IPS-15b (cell line): ENCODE measurements at regions not wholly inside any gene's neighbourhood (a gene's known extent, or its start where the extent isn't known, plus 50 kb on each side); places are given as distances from the start of the nearest gene placed in this dataset.
"Not testable (repeated sequence)": the region's sequence is repeated elsewhere in the genome, so short reads cannot be mapped to it uniquely, and the experiment has no call there.

Experiments
- H3K27me3 ChIP-seq: one replicate; pipeline ENCODE4 v1.6.1; 2013; ENCODE audit warnings: low read length; ENCODE audit not compliant: control insufficient read depth, insufficient read depth
- H3K36me3 ChIP-seq: one replicate; pipeline ENCODE4 v1.6.1; 2013; ENCODE audit warnings: low read length; ENCODE audit not compliant: control insufficient read depth, insufficient read depth
- H3K4me1 ChIP-seq: one replicate; pipeline ENCODE4 v1.6.1; 2013; ENCODE audit warnings: mild to moderate bottlenecking, low read length; ENCODE audit not compliant: control insufficient read depth, insufficient read depth
- H3K4me3 ChIP-seq: one replicate; pipeline ENCODE4 v1.5.1; 2013; ENCODE audit warnings: low read depth, low read length
- H3K9ac ChIP-seq: one replicate; pipeline ENCODE4 v1.6.1; 2013; ENCODE audit warnings: low read depth, mild to moderate bottlenecking, low read length
- H3K9me3 ChIP-seq: one replicate; pipeline ENCODE4 v1.6.1; 2013; ENCODE audit warnings: mild to moderate bottlenecking, low read length; ENCODE audit not compliant: control insufficient read depth, insufficient read depth

DNA sequence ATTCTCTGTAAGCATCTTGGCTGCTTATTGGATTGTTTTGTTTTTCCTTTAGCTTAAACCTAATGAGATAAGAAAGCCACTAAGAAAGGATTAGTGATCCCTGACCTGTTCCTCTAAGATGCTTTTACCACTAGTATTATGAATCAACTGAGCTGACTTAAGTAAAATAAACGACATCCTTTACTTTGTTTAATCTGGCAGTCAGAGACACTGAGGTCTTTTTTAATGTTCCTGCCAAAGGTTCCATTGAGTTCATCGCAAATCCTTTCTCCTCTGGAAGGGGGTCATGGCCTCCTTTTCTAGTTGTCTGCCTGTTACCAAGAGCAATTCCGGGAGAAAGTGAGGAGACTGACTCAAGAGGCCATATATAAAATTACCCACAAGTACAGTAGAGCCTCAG lies 1038.3 kb upstream of the SLIT2 start:
- H3K9ac ChIP-seq = no peak overlapping the region
- no peaks in the 10 kb centered on the region for H3K27me3 ChIP-seq
- no peaks in the 10 kb centered on the region for H3K4me1 ChIP-seq
- H3K9me3 ChIP-seq = no peaks in the 10 kb centered on the region
- H3K36me3 ChIP-seq = no peaks in the 10 kb centered on the region
- H3K4me3 ChIP-seq = no peak overlapping the region

DNA sequence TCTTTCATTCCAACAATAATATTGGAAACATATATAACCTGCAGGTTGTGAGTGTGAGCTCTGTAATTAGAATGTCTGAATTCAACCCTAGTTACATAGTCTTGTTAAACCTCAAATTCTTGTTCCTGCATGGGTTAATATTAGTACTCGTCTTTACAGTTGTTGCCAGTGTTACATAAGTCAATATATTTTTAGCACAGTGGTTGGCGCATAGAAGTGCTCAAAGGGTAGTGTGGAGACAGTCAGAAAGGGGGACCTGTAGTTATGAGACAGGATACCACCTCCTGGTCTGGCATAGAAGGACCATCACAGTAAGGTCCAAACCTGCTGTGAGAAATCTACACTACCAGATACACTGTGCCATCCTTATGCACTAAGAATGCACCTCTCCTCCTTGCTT lies 1045.9 kb upstream of the SLIT2 start:
- no peaks in the 10 kb centered on the region for H3K9me3 ChIP-seq
- H3K9ac ChIP-seq = no peak overlapping the region

DNA sequence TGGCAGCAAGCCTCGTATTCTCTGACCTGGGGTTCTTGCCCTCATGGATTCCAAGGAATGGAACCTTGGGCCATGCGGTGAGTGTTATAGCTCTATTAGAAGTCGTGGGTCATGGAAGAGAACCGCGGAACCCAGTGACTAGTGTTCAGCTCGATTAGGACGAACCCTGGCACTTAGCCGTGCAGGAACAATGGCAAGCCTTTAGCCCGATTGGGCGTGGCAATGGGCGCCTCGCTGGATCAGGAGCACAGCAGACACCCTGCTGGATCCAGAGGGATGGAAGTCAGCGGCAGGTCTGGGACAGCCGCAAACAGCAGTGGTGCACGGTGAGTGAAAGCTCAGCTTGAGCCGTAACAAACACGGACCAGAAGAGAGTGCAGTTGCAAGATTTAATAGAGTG lies 1053.9 kb upstream of the SLIT2 start:
- not testable (repeated sequence) for H3K9ac ChIP-seq, H3K9me3 ChIP-seq, H3K4me3 ChIP-seq, H3K36me3 ChIP-seq, H3K27me3 ChIP-seq
- H3K4me1 ChIP-seq = peaks cover 10% of the 10 kb centered on the region

More for the DNA sequence above, 1045.9 kb upstream of the SLIT2 start:
- Histone ChIP-seq H3K4me1 (no peaks in the 10 kb centered on the region), H3K27me3 (no peaks in the 10 kb centered on the region), H3K4me3 (no peak overlapping the region), H3K36me3 (no peaks in the 10 kb centered on the region)

DNA sequence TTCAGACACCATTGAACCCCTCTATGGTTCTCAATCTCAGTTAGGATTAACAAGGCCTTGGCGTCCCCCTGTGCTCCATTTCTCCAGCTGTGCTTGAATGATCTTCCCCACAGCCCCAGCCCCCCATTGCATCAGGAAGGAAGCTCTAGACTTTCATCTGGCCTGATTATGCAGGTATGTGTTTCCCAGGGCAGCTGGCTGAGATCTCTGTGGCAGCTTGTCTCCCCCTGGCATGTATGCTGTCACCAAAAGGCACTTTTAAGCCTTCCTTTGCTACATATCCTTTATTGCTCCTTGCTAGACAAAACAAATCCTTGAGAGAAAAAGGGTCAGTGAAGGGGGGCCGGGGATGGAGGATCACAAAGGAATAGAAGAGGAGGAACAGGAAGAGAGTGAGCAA lies 1056.0 kb upstream of the SLIT2 start:
- H3K9me3 ChIP-seq = peaks cover 4% of the 10 kb centered on the region
- no peaks in the 10 kb centered on the region for H3K27me3 ChIP-seq
- H3K4me1 ChIP-seq = peaks cover 10% of the 10 kb centered on the region
- peak overlapping the region; percentile 9 for H3K4me3 ChIP-seq
- H3K9ac ChIP-seq = no peak overlapping the region
- no peaks in the 10 kb centered on the region for H3K36me3 ChIP-seq

DNA sequence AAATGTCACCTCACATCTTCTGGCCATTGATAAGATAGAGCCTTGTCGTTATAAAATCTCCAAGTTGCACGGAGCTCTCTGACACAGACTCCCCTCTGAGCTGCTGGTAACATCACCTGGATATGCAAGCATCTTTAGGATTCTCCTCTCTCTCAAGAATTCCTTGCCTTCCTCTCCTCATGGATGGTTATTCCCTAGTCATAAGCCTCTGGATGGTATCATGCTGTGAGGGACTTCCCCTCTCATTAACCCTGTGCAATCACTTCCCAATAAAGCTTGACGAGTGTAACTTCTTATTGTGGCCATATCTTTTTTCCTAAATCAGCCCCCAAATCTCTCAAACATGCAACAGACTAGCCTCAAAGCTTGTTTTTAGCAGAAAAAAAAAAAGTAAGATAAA lies 1057.0 kb upstream of the SLIT2 start:
- H3K36me3 ChIP-seq = no peaks in the 10 kb centered on the region
- H3K9me3 ChIP-seq = peaks cover 4% of the 10 kb centered on the region
- H3K4me3 ChIP-seq = no peak overlapping the region
- no peaks in the 10 kb centered on the region for H3K27me3 ChIP-seq
- no peak overlapping the region for H3K9ac ChIP-seq
- peaks cover 10% of the 10 kb centered on the region for H3K4me1 ChIP-seq

DNA sequence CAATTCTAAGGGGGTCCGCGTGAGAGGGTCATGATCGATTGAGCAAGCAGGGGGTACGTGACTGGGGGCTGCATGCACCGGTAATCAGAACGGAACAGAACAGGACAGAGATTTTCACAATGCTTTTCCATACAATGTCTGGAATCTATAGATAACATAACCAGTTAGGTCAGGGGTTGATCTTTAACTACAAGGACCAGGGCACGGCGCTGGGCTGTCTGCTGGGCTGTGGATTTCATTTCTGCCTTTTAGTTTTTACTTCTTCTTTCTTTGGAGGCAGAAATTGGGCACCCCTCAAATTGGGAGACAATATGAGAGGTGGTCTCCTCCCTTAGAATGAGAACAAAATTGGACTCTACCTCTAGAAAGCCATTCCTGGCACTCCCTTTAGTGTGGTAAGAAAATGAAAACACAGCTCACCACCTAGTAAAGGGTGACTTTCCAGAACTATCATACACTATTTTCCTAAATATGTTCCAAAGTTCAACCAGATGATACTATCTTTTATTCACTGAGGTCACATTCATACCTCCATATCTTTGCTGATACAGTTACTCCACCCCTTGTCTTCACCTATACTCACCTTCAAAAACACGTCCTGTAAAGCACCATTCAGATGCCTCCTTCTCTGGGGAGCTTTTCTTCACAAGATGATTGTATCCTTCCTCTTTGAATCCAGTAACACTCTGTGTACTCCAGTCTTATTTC lies 1058.3 kb upstream of the SLIT2 start:
- no peak overlapping the region for H3K9ac ChIP-seq
- H3K27me3 ChIP-seq = no peaks in the 10 kb centered on the region
- H3K9me3 ChIP-seq = peaks cover 4% of the 10 kb centered on the region
- no peaks in the 10 kb centered on the region for H3K36me3 ChIP-seq
- H3K4me3 ChIP-seq = no peak overlapping the region
- peaks cover 10% of the 10 kb centered on the region for H3K4me1 ChIP-seq

DNA sequence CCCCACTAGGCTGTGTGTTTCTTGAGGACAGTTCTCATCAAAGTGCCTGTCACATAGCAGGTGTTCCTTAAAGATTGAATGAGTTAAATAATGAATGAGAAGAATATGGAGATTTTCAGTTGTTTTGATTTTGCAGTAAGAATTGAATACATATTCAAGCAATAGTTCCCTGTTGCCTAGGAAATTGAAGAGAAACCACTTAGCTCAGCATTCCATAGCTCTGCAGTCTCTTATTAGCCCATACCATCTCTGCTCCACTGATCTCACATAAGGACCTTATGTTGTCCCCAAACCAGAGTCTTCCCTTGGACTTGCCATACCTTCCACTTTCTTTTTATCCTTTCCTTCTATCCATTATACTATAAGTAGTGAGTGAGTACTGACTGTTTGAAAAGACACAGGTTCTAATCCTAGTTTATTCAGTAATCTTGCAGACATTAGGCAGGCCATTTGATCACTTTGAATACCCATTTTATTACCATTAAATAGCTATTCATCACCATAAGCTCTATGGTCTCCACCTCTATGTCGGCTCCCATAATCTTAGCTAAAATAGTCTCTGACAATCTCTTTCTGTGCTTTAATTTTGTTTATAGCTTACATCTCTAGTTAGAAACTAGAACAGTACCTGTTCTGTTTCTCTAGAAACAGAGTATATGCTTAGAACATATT lies 1059.6 kb upstream of the SLIT2 start:
- Histone ChIP-seq H3K4me3 (no peak overlapping the region), H3K27me3 (no peaks in the 10 kb centered on the region), H3K9ac (no peak overlapping the region), H3K4me1 (peaks cover 10% of the 10 kb centered on the region), H3K9me3 (peaks cover 4% of the 10 kb centered on the region), H3K36me3 (no peaks in the 10 kb centered on the region)

DNA sequence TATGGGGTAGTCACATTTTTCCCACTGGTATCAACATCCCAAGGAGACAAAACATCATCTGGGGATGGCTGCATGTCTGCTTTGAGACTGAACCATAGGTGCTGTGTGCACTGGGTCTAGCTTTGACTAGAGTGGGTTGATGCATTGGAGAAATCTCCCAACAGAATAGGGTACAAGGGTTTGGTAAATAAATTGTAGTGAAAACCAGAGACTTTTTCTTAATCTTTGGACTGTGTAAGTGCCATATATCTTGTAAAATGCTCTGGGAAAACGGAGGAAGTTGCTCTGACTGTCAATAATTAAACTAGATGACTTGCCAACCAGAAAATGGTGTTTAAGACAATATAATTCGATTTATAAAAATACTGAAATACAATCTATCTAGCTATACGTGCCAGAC lies 1064.0 kb upstream of the SLIT2 start:
- no peaks in the 10 kb centered on the region for H3K36me3 ChIP-seq
- no peaks in the 10 kb centered on the region for H3K9me3 ChIP-seq
- no peak overlapping the region for H3K4me3 ChIP-seq
- H3K9ac ChIP-seq = no peak overlapping the region
- no peaks in the 10 kb centered on the region for H3K4me1 ChIP-seq
- H3K27me3 ChIP-seq = no peaks in the 10 kb centered on the region

DNA sequence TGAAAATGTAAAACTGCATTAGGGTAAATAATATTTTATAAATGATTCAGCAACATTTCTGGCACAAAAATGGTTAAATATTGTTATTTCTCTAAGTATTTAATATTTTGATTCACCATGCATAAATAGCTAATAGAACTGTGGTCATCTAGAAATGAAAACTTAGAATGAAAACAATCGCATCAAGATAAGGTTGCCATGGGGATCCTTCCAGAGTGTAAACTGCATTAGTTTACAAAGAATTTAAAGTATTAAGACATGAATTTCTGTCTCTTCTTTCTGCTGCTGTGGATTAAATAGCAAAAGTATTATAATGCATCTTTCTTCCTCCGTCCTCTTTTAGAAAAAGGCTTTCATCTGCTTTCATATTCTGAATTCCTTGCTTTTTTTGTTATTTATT lies 1064.6 kb upstream of the SLIT2 start:
- Histone ChIP-seq H3K4me3 (no peak overlapping the region), H3K36me3 (no peaks in the 10 kb centered on the region), H3K9ac (no peak overlapping the region), H3K9me3 (no peaks in the 10 kb centered on the region), H3K4me1 (no peaks in the 10 kb centered on the region), H3K27me3 (no peaks in the 10 kb centered on the region)

DNA sequence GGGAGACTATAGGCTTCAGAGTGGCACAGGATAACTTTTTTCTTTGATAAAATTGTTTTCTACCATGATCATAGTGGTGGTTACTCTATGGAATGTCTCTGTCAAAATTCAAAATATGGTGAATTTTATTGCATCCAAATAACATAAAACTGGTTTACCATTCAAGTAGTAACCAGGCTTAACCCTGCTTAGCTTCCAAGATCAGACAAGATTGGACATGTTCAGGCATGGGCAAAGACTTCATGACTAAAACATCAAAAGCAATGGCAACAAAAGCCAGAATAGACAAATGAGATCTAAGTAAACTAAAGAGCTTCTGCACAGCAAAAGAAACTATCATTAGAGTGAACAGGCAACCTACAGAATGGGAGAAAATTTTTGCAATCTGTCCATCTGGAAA lies 1070.1 kb upstream of the SLIT2 start:
- not testable (repeated sequence) for H3K9me3 ChIP-seq, H3K27me3 ChIP-seq, H3K36me3 ChIP-seq, H3K9ac ChIP-seq, H3K4me1 ChIP-seq, H3K4me3 ChIP-seq

DNA sequence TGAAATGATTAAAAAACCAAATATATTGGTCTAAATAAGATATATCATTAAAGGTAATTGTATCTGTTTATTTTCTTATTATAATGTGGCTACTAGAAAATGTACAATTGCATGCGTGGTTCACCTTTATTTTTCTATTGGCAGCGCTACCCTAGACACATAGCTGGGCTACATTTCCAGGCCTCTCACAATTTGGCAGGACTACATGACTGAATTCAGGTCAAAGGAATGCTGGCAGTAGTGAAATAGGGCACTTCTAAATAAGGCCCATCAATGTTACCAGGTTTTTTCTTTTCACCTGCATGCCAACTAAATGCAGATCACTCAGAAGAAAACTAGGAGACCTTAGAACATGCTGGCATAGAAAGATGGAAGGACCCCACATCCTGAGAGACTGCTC lies 1072.9 kb upstream of the SLIT2 start:
- Histone ChIP-seq H3K36me3 (no peaks in the 10 kb centered on the region), H3K9ac (no peak overlapping the region), H3K9me3 (no peaks in the 10 kb centered on the region), H3K4me3 (no peak overlapping the region), H3K27me3 (no peaks in the 10 kb centered on the region), H3K4me1 (no peaks in the 10 kb centered on the region)

DNA sequence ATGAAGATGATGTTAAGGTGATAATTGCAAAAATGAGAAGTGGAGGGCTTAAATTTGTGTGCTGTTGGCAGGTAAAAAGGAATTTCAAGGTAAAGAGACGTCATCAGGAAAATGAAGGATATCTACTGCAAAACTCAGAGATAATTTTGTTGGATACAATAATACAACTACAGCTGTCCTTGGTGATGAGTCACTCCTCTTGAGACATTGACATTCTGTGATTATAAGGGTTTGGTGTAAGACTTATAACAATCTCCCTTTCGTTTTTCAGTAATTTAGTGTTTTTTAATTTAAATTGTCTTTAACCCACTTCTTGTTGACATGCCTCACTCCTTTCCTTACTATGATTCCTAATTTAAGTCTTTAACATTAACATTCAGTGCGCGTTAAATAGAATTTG lies 1074.1 kb upstream of the SLIT2 start:
- no peak overlapping the region for H3K9ac ChIP-seq
- H3K4me3 ChIP-seq = no peak overlapping the region
- H3K27me3 ChIP-seq = no peaks in the 10 kb centered on the region
- no peaks in the 10 kb centered on the region for H3K4me1 ChIP-seq
- H3K9me3 ChIP-seq = no peaks in the 10 kb centered on the region
- H3K36me3 ChIP-seq = no peaks in the 10 kb centered on the region
